Naive thymus-derived CD4-positive, alpha-beta T cell (primary cell): ENCODE measurements at regions not wholly inside any gene's neighbourhood (a gene's known extent, or its start where the extent isn't known, plus 50 kb on each side); places are given as distances from the start of the nearest gene placed in this dataset.

Source experiments
- ATAC-seq: fragments of 150-1000 bp; cut with Tn5 transposase; 2 replicates; pipeline ENCODE4 v1.10.0; 2021; ENCODE audit warnings: mild to moderate bottlenecking, moderate library complexity
- CTCF ChIA-PET: fragments of 350-600 bp; sonication (Branson Sonifier 250); formaldehyde crosslinking; loops from one replicate; lab custom pipeline; 2021; ENCODE audit warnings: antibody characterized with exemption; lab: Charles Lee
- POLR2A ChIA-PET: fragments of 350-600 bp; sonication (Branson Sonifier 250); formaldehyde crosslinking; loops from one replicate; lab custom pipeline; 2021; ENCODE audit warnings: antibody characterized with exemption, inconsistent platforms; lab: Charles Lee
- DNase-seq, 9 donors: peaks; one replicate each; pipeline versions ENCODE4 v3.0.0 to v3.0.0-alpha.2; 2020 to 2022; ENCODE audit warnings: mixed read lengths in 1 of 9
- H3K27ac ChIP-seq: one replicate; pipeline ENCODE4 v1.7.0; 2013; ENCODE audit warnings: mild to moderate bottlenecking, low read depth, low read length, moderate library complexity
- H3K27me3 ChIP-seq, 2 donors: one replicate each; pipeline ENCODE4 v1.7.0; 2013; ENCODE audit warnings: low read length in 2 of 2, mild to moderate bottlenecking in 2 of 2, moderate library complexity in 2 of 2; ENCODE audit not compliant: control insufficient read depth in 2 of 2, insufficient read depth in 2 of 2
- H3K36me3 ChIP-seq, 3 experiments: 1 replicate in 2 of 3; 2 replicates in 1 of 3; pipeline ENCODE4 v1.7.0; 2013; ENCODE audit warnings: low read length in 3 of 3, mild to moderate bottlenecking in 3 of 3, moderate library complexity in 1 of 3; ENCODE audit not compliant: insufficient read depth in 3 of 3, control insufficient read depth in 2 of 3
- H3K4me1 ChIP-seq, 2 donors: one replicate each; pipeline ENCODE4 v1.7.0; 2013; ENCODE audit warnings: low read length in 2 of 2, mild to moderate bottlenecking in 2 of 2, moderate library complexity in 1 of 2; ENCODE audit not compliant: control insufficient read depth in 2 of 2, insufficient read depth in 2 of 2
- H3K4me3 ChIP-seq: 2 replicates; pipeline ENCODE4 v1.7.0; 2013; ENCODE audit warnings: mild to moderate bottlenecking, low read length
- H3K9me3 ChIP-seq, 3 experiments: 1 replicate in 2 of 3; 2 replicates in 1 of 3; pipeline ENCODE4 v1.7.0; 2013; ENCODE audit warnings: low read length in 3 of 3; ENCODE audit not compliant: control insufficient read depth in 2 of 3
- H3K27ac Mint-ChIP-seq, 9 donors: one replicate each; pipeline ENCODE4 v1.8.0; 2020 to 2022; ENCODE audit warnings: mixed read lengths in 9 of 9, mild to moderate bottlenecking in 8 of 9, moderate library complexity in 5 of 9, inconsistent platforms in 2 of 9
- H3K27me3 Mint-ChIP-seq, 5 donors: one replicate each; pipeline ENCODE4 v1.8.0; 2021 to 2022; ENCODE audit warnings: mixed read lengths in 5 of 5, mild to moderate bottlenecking in 1 of 5
- H3K36me3 Mint-ChIP-seq, 5 donors: one replicate each; pipeline ENCODE4 v1.8.0; 2020 to 2022; ENCODE audit warnings: mixed read lengths in 5 of 5, mild to moderate bottlenecking in 3 of 5, inconsistent platforms in 1 of 5
- H3K4me1 Mint-ChIP-seq, 7 donors: one replicate each; pipeline ENCODE4 v1.8.0; 2020 to 2022; ENCODE audit warnings: mixed read lengths in 7 of 7, mild to moderate bottlenecking in 3 of 7, inconsistent platforms in 1 of 7
- H3K4me3 Mint-ChIP-seq, 10 donors: one replicate each; pipeline ENCODE4 v1.8.0; 2020 to 2022; ENCODE audit warnings: mild to moderate bottlenecking in 10 of 10, mixed read lengths in 10 of 10, moderate library complexity in 6 of 10, inconsistent platforms in 2 of 10
- H3K9me3 Mint-ChIP-seq, 11 donors: one replicate each; pipeline ENCODE4 v1.8.0; 2020 to 2022; ENCODE audit warnings: mixed read lengths in 11 of 11, mild to moderate bottlenecking in 4 of 11, inconsistent platforms in 1 of 11, moderate library complexity in 1 of 11
- intact Hi-C, 2 donors: fragments of 100-400 bp; cut with micrococcal nuclease; formaldehyde crosslinking; loops; one replicate each; pipeline ENCODE4 v1.15.1; 2023

DNA sequence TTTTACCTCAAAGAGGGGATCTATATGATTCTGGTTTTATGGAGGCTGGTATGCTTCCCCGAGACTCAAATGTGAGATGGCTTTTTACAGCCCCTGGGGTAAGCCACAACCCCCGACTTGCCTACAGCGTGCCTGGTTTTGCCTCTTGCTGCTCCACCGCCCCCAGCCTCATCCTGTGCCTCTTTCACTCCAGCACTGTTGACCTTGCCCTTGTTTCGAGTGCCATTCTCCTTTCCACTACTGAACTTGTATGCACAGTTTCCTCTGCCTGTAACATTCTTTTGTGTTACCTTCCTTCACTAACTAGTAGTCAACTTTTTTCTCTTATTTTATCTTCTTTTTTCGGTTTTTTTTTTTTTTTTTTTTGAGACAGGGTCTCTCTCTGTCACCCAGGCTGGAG, 219.0 kb upstream of the ZBED5 start:
- Mint-ChIP-seq H3K27ac (peak overlapping the region in 7 of 9 donors; percentile 6 to 70 (median 54)), H3K9me3 (no peaks in the 10 kb centered on the region), H3K4me1 (peaks cover 2 to 47% (median 38%) of the 10 kb centered on the region in 7 donors), H3K27me3 (peaks cover 0 to 8% (median 0%) of the 10 kb centered on the region in 5 donors), H3K4me3 (peak overlapping the region in 6 of 10 donors; percentile 16 to 48 (median 38)), H3K36me3 (no peaks in the 10 kb centered on the region)
- ATAC-seq (no peak), DNase-seq (peak in 1 of 9 donors; percentile 5)
- Histone ChIP-seq H3K27ac (no peak overlapping the region), H3K9me3 (no peaks in the 10 kb centered on the region), H3K36me3 (no peaks in the 10 kb centered on the region), H3K4me1 (no peaks in the 10 kb centered on the region), H3K4me3 (no peak overlapping the region), H3K27me3 (no peaks in the 10 kb centered on the region)
- POLR2A ChIA-PET = interaction anchor here (1.5 kb wide), 1 partner anchor 73 kb away, joined by 6 read pairs; no protein-coding TSS in a partner anchor
- intact Hi-C loops = loop anchor here in 1 of 2 donors (5.0 kb wide), 1 partner anchor 40 kb away; no protein-coding TSS in a partner anchor
- CTCF ChIA-PET = interaction anchor here (0.9 to 2.6 kb wide), 2 partner anchors 39 to 80 kb away, joined by 4 to 7 read pairs; no protein-coding TSS in a partner anchor

GRCh38 chr11:11076276-11076675, 218.4 kb upstream of the ZBED5 start:
- no peaks in the 10 kb centered on the region for H3K9me3 Mint-ChIP-seq
- ChIA-PET POLR2A (interaction anchor here (1.5 kb wide), 1 partner anchor 74 kb away, joined by 6 read pairs; no protein-coding TSS in a partner anchor), CTCF (interaction anchor here (0.9 to 2.6 kb wide), 2 partner anchors 39 to 81 kb away, joined by 4 to 7 read pairs; no protein-coding TSS in a partner anchor)
- peaks cover 0 to 8% (median 0%) of the 10 kb centered on the region in 5 donors for H3K27me3 Mint-ChIP-seq
- H3K4me1 ChIP-seq = no peaks in the 10 kb centered on the region
- H3K9me3 ChIP-seq = no peaks in the 10 kb centered on the region
- H3K27me3 ChIP-seq = no peaks in the 10 kb centered on the region
- H3K36me3 Mint-ChIP-seq = no peaks in the 10 kb centered on the region
- no peaks in the 10 kb centered on the region for H3K36me3 ChIP-seq
- intact Hi-C loops = loop anchor here in 1 of 2 donors (5.0 kb wide), 1 partner anchor 39 kb away; no protein-coding TSS in a partner anchor
- H3K4me1 Mint-ChIP-seq = peaks cover 2 to 47% (median 38%) of the 10 kb centered on the region in 7 donors
- no peak overlapping the region for H3K4me3 ChIP-seq
- H3K4me3 Mint-ChIP-seq = peak overlapping the region in 5 of 10 donors; percentile 21 to 70 (median 29)
- DNase-seq (peak in 2 of 9 donors; percentile 13 to 15), ATAC-seq (no peak)
- no peak overlapping the region for H3K27ac ChIP-seq
- peak overlapping the region in 6 of 9 donors; percentile 23 to 70 (median 44) for H3K27ac Mint-ChIP-seq

DNA sequence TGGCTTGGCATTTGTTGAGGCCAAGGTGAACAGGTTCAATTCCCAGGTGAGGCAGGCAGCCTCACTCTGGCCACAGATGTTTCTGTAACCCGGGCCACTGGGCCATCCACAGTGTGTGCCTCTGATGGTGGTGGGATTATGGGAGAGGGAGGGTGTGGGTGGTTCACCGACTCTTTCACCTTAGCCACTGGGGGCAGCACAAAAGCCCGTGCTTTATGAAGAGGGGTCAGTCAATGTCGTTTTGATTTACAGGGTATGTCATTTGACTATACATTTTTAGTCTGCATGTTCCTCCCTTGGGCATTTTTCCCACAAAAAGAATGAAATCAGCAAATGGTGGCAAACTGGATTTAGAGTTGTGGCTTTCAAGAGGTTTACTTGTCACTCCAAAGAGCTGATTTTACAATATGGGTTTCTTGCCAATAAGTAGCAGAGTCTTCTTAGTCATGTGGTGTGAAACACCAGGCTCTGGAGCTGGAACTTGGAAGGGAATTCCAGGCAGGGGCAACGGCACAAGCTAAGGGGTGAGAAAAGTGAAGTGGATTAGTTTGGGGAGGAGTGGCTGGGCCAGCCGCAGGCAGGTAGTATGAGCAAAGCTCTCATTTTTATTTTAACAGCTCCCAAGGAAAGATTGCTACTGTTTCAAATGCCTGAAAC, 217.8 kb upstream of the ZBED5 start:
- no peak overlapping the region for H3K4me3 ChIP-seq
- intact Hi-C loops = loop anchor here in 1 of 2 donors (5.0 kb wide), 1 partner anchor 38 kb away; no protein-coding TSS in a partner anchor
- Mint-ChIP-seq H3K9me3 (no peaks in the 10 kb centered on the region), H3K36me3 (no peaks in the 10 kb centered on the region), H3K4me3 (peak overlapping the region in 2 of 10 donors; percentile 29 to 43), H3K27ac (peak overlapping the region in 6 of 9 donors; percentile 23 to 70 (median 57)), H3K4me1 (peaks cover 2 to 47% (median 38%) of the 10 kb centered on the region in 7 donors), H3K27me3 (peaks cover 0 to 4% (median 0%) of the 10 kb centered on the region in 5 donors)
- H3K9me3 ChIP-seq = no peaks in the 10 kb centered on the region
- H3K27ac ChIP-seq = no peak overlapping the region
- DNase-seq = no peak
- H3K27me3 ChIP-seq = no peaks in the 10 kb centered on the region
- H3K36me3 ChIP-seq = no peaks in the 10 kb centered on the region
- ChIA-PET CTCF (interaction anchor here (0.6 to 1.7 kb wide), 3 partner anchors 30 to 74 kb away, joined by 3 to 4 read pairs (median 4); no protein-coding TSS in a partner anchor), POLR2A (interaction anchor here (1.5 kb wide), 1 partner anchor 74 kb away, joined by 6 read pairs; no protein-coding TSS in a partner anchor)
- no peaks in the 10 kb centered on the region for H3K4me1 ChIP-seq
- no peak for ATAC-seq

- no peaks in the 10 kb centered on the region for H3K4me1 ChIP-seq
- no peak overlapping the region for H3K4me3 ChIP-seq
- H3K36me3 Mint-ChIP-seq = no peaks in the 10 kb centered on the region
- H3K4me3 Mint-ChIP-seq = no peak overlapping the region
- ChIA-PET CTCF (interaction anchor here (1.5 to 1.7 kb wide), 2 partner anchors 37 to 75 kb away, joined by 4 read pairs; no protein-coding TSS in a partner anchor), POLR2A (interaction anchor here (1.1 kb wide), 1 partner anchor 64 kb away, joined by 3 read pairs; no protein-coding TSS in a partner anchor)
- no peaks in the 10 kb centered on the region for H3K9me3 ChIP-seq
- no peaks in the 10 kb centered on the region for H3K36me3 ChIP-seq
- H3K4me1 Mint-ChIP-seq = peaks cover 2 to 47% (median 38%) of the 10 kb centered on the region in 7 donors
- intact Hi-C loops = loop anchor here in 1 of 2 donors (5.0 kb wide), 1 partner anchor 38 kb away; no protein-coding TSS in a partner anchor
- no peaks in the 10 kb centered on the region for H3K9me3 Mint-ChIP-seq
- H3K27me3 ChIP-seq = no peaks in the 10 kb centered on the region
- H3K27me3 Mint-ChIP-seq = peaks cover 0 to 4% (median 0%) of the 10 kb centered on the region in 5 donors
- ATAC-seq = no peak
- peak overlapping the region in 2 of 9 donors; percentile 14 to 60 for H3K27ac Mint-ChIP-seq
- no peak for DNase-seq
- H3K27ac ChIP-seq = no peak overlapping the region
These were observed 217.0 kb upstream of the ZBED5 start for GRCh38 chr11:11074686-11075335.

- no peaks in the 10 kb centered on the region for H3K36me3 Mint-ChIP-seq
- Histone ChIP-seq H3K4me3 (no peak overlapping the region), H3K4me1 (no peaks in the 10 kb centered on the region), H3K36me3 (no peaks in the 10 kb centered on the region), H3K9me3 (no peaks in the 10 kb centered on the region), H3K27me3 (no peaks in the 10 kb centered on the region), H3K27ac (no peak overlapping the region)
- intact Hi-C loops = no loop called here
- ChIA-PET CTCF (interaction anchor here (1.7 kb wide), 1 partner anchor 37 kb away, joined by 4 read pairs; no protein-coding TSS in a partner anchor), POLR2A (interaction anchor here (1.1 kb wide), 1 partner anchor 65 kb away, joined by 3 read pairs; no protein-coding TSS in a partner anchor)
- peak overlapping the region in 2 of 9 donors; percentile 33 for H3K27ac Mint-ChIP-seq
- no peak for DNase-seq
- H3K27me3 Mint-ChIP-seq = peaks cover 0 to 4% (median 0%) of the 10 kb centered on the region in 5 donors
- no peaks in the 10 kb centered on the region for H3K9me3 Mint-ChIP-seq
- H3K4me1 Mint-ChIP-seq = peaks cover 2 to 51% (median 38%) of the 10 kb centered on the region in 7 donors
- no peak overlapping the region for H3K4me3 Mint-ChIP-seq
- no peak for ATAC-seq
These were observed 216.1 kb upstream of the ZBED5 start for GRCh38 chr11:11073996-11074395.

- intact Hi-C loops = no loop called here
- ChIA-PET CTCF (interaction anchor here (0.8 kb wide), 1 partner anchor 1287 kb away, joined by 3 read pairs; no protein-coding TSS in a partner anchor), POLR2A (no interaction called here)
- Mint-ChIP-seq H3K36me3 (no peaks in the 10 kb centered on the region), H3K27me3 (no peaks in the 10 kb centered on the region), H3K27ac (peak overlapping the region in 3 of 9 donors; percentile 11 to 63 (median 39)), H3K9me3 (no peaks in the 10 kb centered on the region), H3K4me3 (no peak overlapping the region), H3K4me1 (peaks cover 2 to 33% (median 25%) of the 10 kb centered on the region in 7 donors)
- ATAC-seq (no peak), DNase-seq (no peak)
- Histone ChIP-seq H3K4me3 (no peak overlapping the region), H3K9me3 (no peaks in the 10 kb centered on the region), H3K4me1 (no peaks in the 10 kb centered on the region), H3K27me3 (no peaks in the 10 kb centered on the region), H3K27ac (no peak overlapping the region), H3K36me3 (no peaks in the 10 kb centered on the region)
These were observed 214.2 kb upstream of the ZBED5 start for GRCh38 chr11:11072067-11072466.
